Right renal pelvis (tissue), 4 donors: ENCODE measurements at regions not wholly inside any gene's neighbourhood (a gene's known extent, or its start where the extent isn't known, plus 50 kb on each side); places are given as distances from the start of the nearest gene placed in this dataset.

Experiments
- DNase-seq, 4 donors: peaks; one replicate each; pipeline ENCODE4 v3.0.0-alpha.2; 2013; ENCODE audit warnings: low read depth in 4 of 4, low spot score in 3 of 4, missing footprints in 1 of 4

- DNase-seq: no peak
Measured at GRCh38 chrX:36913551-36913950, 94.6 kb upstream of the FAM47C start.

- DNase-seq: no peak
Measured at GRCh38 chrX:36916941-36917340, 91.2 kb upstream of the FAM47C start.

GRCh38 chrX:36927712-36928111 is 80.5 kb upstream of the FAM47C start:
- DNase-seq: no peak

GRCh38 chrX:36930491-36930890 is 77.7 kb upstream of the FAM47C start:
- no peak for DNase-seq

GRCh38 chrX:36947214-36947613 is 61.0 kb upstream of the FAM47C start:
- no peak for DNase-seq

- no peak for DNase-seq
Measured at GRCh38 chrX:36950495-36951253, 57.5 kb upstream of the FAM47C start.

- DNase-seq: no peak
Measured at GRCh38 chrX:36957425-36958328, 50.5 kb upstream of the FAM47C start.
